ENCODE measurements at regions not wholly inside any gene's neighbourhood (a gene's known extent, or its start where the extent isn't known, plus 50 kb on each side); places are given as distances from the start of the nearest gene placed in this dataset.

DNA sequence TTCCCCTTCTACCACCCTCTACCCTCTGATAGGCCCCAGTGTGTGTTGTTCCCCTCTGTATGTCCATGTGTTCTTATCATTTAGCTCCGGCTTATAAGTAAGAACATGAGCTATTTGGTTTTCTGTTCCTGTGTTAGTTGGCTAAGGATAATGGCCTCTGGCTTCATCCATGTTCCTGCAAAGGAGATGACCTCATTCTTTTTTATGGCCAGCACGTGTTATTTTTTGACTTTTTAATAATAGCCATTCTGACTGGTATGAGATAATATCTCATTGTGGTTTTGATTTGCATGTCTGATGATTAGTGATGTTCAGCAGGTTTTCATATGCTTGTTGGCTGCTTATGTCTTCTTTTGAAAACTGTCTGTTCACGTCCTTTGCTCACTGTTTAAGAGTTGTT is 63.1 kb upstream of the NPHP3 start:
- Histone ChIP-seq H3K4me1 (ENCODE audit: insufficient read depth, low read length, poor library complexity, severe bottlenecking) (peaks cover 7% of the 10 kb centered on the region), H3K9ac (ENCODE audit: low read depth, low read length, poor library complexity, severe bottlenecking) (no peak overlapping the region), H3K9me2 (replicated peaks; ENCODE audit: low read depth, low read length) (no peaks in the 10 kb centered on the region), H2AFZ (ENCODE audit: low read length) (no peak overlapping the region), H3K27me3 (ENCODE audit: insufficient read depth, low read length, poor library complexity, severe bottlenecking) (no peaks in the 10 kb centered on the region), H3K79me2 (ENCODE audit: insufficient read depth, low read length) (no peaks in the 10 kb centered on the region), H3K4me2 (ENCODE audit: low read depth, low read length, poor library complexity, severe bottlenecking) (no peak overlapping the region), H4K20me1 (ENCODE audit: insufficient read depth, low read length, poor library complexity, severe bottlenecking) (no peaks in the 10 kb centered on the region), H3K36me3 (ENCODE audit: insufficient read depth, low read length) (no peaks in the 10 kb centered on the region), H3K4me3 (ENCODE audit: low read length, poor library complexity, severe bottlenecking) (no peak overlapping the region), H3F3A (ENCODE audit: low read depth) (no peaks in the 10 kb centered on the region), H3K9me3 (ENCODE audit: insufficient read depth, low read depth, low read length) (no peaks in the 10 kb centered on the region)
- no peak for TF ChIP-seq EZH2phosphoT487 (IDR thresholded peaks at IDR 0.05; ENCODE audit: borderline replicate concordance)
- TF ChIP-seq, protein P1, sequence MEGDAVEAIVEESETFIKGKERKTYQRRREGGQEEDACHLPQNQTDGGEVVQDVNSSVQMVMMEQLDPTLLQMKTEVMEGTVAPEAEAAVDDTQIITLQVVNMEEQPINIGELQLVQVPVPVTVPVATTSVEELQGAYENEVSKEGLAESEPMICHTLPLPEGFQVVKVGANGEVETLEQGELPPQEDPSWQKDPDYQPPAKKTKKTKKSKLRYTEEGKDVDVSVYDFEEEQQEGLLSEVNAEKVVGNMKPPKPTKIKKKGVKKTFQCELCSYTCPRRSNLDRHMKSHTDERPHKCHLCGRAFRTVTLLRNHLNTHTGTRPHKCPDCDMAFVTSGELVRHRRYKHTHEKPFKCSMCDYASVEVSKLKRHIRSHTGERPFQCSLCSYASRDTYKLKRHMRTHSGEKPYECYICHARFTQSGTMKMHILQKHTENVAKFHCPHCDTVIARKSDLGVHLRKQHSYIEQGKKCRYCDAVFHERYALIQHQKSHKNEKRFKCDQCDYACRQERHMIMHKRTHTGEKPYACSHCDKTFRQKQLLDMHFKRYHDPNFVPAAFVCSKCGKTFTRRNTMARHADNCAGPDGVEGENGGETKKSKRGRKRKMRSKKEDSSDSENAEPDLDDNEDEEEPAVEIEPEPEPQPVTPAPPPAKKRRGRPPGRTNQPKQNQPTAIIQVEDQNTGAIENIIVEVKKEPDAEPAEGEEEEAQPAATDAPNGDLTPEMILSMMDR (conservative IDR thresholded peaks at IDR 0.05; ENCODE audit: low read length): no peak

DNA sequence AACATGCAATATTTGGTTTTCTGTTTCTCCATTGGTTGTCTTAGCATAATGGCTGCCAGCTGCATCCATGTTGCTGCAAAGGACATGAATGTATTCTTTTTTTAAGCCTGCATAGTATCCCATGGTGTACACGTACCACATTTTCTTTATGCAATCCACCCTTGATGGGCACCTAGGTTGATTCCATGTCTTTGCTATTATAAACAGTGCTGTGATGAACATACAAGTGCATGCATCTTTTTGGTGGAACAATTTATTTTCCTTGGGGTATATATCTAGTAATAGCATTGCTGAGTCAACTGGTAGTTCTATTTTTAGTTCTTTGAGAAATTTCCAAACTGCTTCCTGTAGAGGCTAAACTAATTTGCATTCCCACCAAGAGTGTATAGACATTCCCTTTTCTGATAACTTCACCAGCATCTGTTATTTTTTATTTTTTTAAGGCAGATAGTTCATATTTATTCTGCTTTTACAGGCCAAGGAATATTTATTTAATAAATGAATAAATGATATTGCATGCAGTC is 62.4 kb upstream of the NPHP3 start:
- peaks cover 7% of the 10 kb centered on the region for H3K4me1 ChIP-seq (ENCODE audit: insufficient read depth, low read length, poor library complexity, severe bottlenecking)
- no peaks in the 10 kb centered on the region for H3K9me2 ChIP-seq (replicated peaks; ENCODE audit: low read depth, low read length)
- H4K20me1 ChIP-seq (ENCODE audit: insufficient read depth, low read length, poor library complexity, severe bottlenecking): no peaks in the 10 kb centered on the region
- no peak overlapping the region for H3K9ac ChIP-seq (ENCODE audit: low read depth, low read length, poor library complexity, severe bottlenecking)
- TF ChIP-seq EZH2phosphoT487 (IDR thresholded peaks at IDR 0.05; ENCODE audit: borderline replicate concordance): no peak
- TF ChIP-seq, protein P1 (conservative IDR thresholded peaks at IDR 0.05; ENCODE audit: low read length): no peak
- no peaks in the 10 kb centered on the region for H3K79me2 ChIP-seq (ENCODE audit: insufficient read depth, low read length)
- no peaks in the 10 kb centered on the region for H3K9me3 ChIP-seq (ENCODE audit: insufficient read depth, low read depth, low read length)
- H3F3A ChIP-seq (ENCODE audit: low read depth): no peaks in the 10 kb centered on the region
- no peaks in the 10 kb centered on the region for H3K36me3 ChIP-seq (ENCODE audit: insufficient read depth, low read length)
- H3K4me2 ChIP-seq (ENCODE audit: low read depth, low read length, poor library complexity, severe bottlenecking): no peak overlapping the region
- no peaks in the 10 kb centered on the region for H3K27me3 ChIP-seq (ENCODE audit: insufficient read depth, low read length, poor library complexity, severe bottlenecking)
- H3K4me3 ChIP-seq (ENCODE audit: low read length, poor library complexity, severe bottlenecking): no peak overlapping the region
- no peak overlapping the region for H2AFZ ChIP-seq (ENCODE audit: low read length)

DNA sequence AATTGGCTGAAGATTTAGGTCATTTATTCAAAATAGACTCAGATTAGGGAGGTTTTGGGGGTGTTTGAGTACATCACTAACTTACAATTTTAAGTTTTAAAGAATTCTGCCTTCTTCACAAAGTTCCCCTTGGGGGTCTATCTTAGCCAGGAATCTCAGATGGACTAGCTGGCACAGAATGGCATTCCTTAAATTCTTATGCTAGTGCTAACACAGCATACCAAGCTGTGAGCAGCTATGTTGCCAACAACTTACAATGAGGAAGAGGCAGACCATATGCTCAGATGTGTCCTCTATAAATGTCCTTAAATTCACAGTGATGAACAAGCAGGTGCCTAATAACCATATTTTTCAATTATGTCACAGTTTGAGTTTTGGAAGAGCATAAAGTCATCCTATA is 60.9 kb upstream of the NPHP3 start:
- Histone ChIP-seq H3K4me1 (ENCODE audit: insufficient read depth, low read length, poor library complexity, severe bottlenecking) (peaks cover 7% of the 10 kb centered on the region), H2AFZ (ENCODE audit: low read length) (no peak overlapping the region), H3K9me2 (replicated peaks; ENCODE audit: low read depth, low read length) (no peaks in the 10 kb centered on the region), H3F3A (ENCODE audit: low read depth) (no peaks in the 10 kb centered on the region), H3K9ac (ENCODE audit: low read depth, low read length, poor library complexity, severe bottlenecking) (no peak overlapping the region), H3K27me3 (ENCODE audit: insufficient read depth, low read length, poor library complexity, severe bottlenecking) (no peaks in the 10 kb centered on the region), H3K79me2 (ENCODE audit: insufficient read depth, low read length) (no peaks in the 10 kb centered on the region), H3K9me3 (ENCODE audit: insufficient read depth, low read depth, low read length) (no peaks in the 10 kb centered on the region), H3K36me3 (ENCODE audit: insufficient read depth, low read length) (no peaks in the 10 kb centered on the region), H3K4me2 (ENCODE audit: low read depth, low read length, poor library complexity, severe bottlenecking) (no peak overlapping the region), H4K20me1 (ENCODE audit: insufficient read depth, low read length, poor library complexity, severe bottlenecking) (no peaks in the 10 kb centered on the region), H3K4me3 (ENCODE audit: low read length, poor library complexity, severe bottlenecking) (no peak overlapping the region)
- no peak for TF ChIP-seq EZH2phosphoT487 (IDR thresholded peaks at IDR 0.05; ENCODE audit: borderline replicate concordance)
- TF ChIP-seq, protein P1 (conservative IDR thresholded peaks at IDR 0.05; ENCODE audit: low read length): no peak
